ENCODE measurements at regions not wholly inside any gene's neighbourhood (a gene's known extent, or its start where the extent isn't known, plus 50 kb on each side); places are given as distances from the start of the nearest gene placed in this dataset.

DNA sequence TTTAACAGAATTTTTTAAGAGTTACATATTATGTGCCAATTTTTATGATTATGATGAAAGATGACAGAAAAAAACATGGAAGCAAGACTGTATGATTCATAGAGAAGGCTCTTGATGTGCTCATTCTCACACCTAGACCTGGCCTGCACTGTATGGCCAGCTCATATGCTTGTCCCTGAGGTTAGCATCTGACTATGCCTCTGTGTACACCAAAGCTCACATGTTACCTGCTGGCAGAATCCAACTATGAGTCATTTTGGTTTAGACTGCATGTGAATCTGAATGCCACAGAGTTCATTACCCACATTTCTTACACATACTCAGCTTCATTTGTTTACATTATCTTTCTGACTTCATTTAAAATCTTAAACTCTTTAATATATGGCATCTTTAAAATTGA, 139.0 kb downstream of the DSC3 start:
- TF ChIP-seq CTCF (IDR thresholded peaks at IDR 0.05), result no peak
- TF ChIP-seq POLR2A (IDR thresholded peaks at IDR 0.05), result no peak
- Histone ChIP-seq H3K27ac (no peak overlapping the region), H3K36me3 (no peaks in the 10 kb centered on the region), H3K4me1 (no peaks in the 10 kb centered on the region), H3K4me3 (replicated peaks in 1 of 3) (no peak overlapping the region), H3K9me3 (no peaks in the 10 kb centered on the region), H3K27me3 (no peaks in the 10 kb centered on the region)
- no peak for DNase-seq
- intact Hi-C loops (cut with DNase I), result no loop called here

GRCh38 chr18:30889519-30890301, 152.8 kb downstream of the DSC3 start:
- Histone ChIP-seq H3K4me1 (no peaks in the 10 kb centered on the region), H3K9me3 (no peaks in the 10 kb centered on the region), H3K36me3 (no peaks in the 10 kb centered on the region), H3K27me3 (no peaks in the 10 kb centered on the region), H3K27ac (no peak overlapping the region), H3K4me3 (replicated peaks in 1 of 3) (no peak overlapping the region)
- DNase-seq, result no peak
- TF ChIP-seq POLR2A (IDR thresholded peaks at IDR 0.05), result no peak
- no peak for TF ChIP-seq CTCF (IDR thresholded peaks at IDR 0.05)
- intact Hi-C loops (cut with DNase I), result no loop called here
- 37 to 43% methylated on average over 5 of the region's 5 CpGs for WGBS, 2 donors

GRCh38 chr18:30888344-30888743, 154.2 kb downstream of the DSC3 start:
- TF ChIP-seq CTCF (IDR thresholded peaks at IDR 0.05) (no peak), POLR2A (IDR thresholded peaks at IDR 0.05) (no peak)
- no peak for DNase-seq
- no peak overlapping the region for H3K27ac ChIP-seq
- H3K4me1 ChIP-seq, result no peaks in the 10 kb centered on the region
- WGBS, 2 donors, result 87 to 91% methylated on average over 5 of the region's 5 CpGs
- H3K9me3 ChIP-seq, result no peaks in the 10 kb centered on the region
- intact Hi-C loops (cut with DNase I), result no loop called here
- H3K4me3 ChIP-seq (replicated peaks in 1 of 3), result no peak overlapping the region
- H3K27me3 ChIP-seq, result no peaks in the 10 kb centered on the region
- H3K36me3 ChIP-seq, result no peaks in the 10 kb centered on the region

DNA sequence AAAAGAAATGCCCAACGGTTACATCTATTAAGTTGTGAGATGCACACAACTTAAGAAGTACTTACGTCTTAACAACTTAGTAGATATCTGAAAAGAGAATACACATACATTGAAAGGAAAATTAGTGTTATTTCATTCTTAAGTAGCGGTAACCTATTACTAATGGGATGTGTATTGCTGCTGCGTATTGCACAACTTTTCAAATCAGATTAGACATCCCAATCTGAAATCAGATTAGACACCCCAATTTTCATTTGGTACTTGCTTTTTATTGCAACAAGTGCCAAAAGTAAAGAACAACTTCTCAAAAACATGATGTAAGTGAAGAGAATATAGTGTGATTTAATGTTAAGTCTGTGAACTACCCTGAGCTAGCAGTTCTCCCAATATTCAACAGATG, 155.5 kb downstream of the DSC3 start:
- intact Hi-C loops (cut with DNase I), result no loop called here
- TF ChIP-seq CTCF (IDR thresholded peaks at IDR 0.05) (no peak), POLR2A (IDR thresholded peaks at IDR 0.05) (no peak)
- Histone ChIP-seq H3K4me1 (no peaks in the 10 kb centered on the region), H3K27me3 (no peaks in the 10 kb centered on the region), H3K36me3 (no peaks in the 10 kb centered on the region), H3K9me3 (no peaks in the 10 kb centered on the region), H3K4me3 (replicated peaks in 1 of 3) (no peak overlapping the region), H3K27ac (no peak overlapping the region)
- no peak for DNase-seq
- WGBS, 2 donors, result 91 to 94% methylated on average over 4 of the region's 4 CpGs

GRCh38 chr18:30870466-30870865, 172.1 kb downstream of the DSC3 start:
- no peak for TF ChIP-seq CTCF (IDR thresholded peaks at IDR 0.05)
- TF ChIP-seq POLR2A (IDR thresholded peaks at IDR 0.05), result no peak
- no peaks in the 10 kb centered on the region for H3K9me3 ChIP-seq
- H3K27ac ChIP-seq, result no peak overlapping the region
- WGBS, 2 donors, result 84 to 90% methylated on average over 2 of the region's 2 CpGs
- no peaks in the 10 kb centered on the region for H3K27me3 ChIP-seq
- intact Hi-C loops (cut with DNase I), result no loop called here
- H3K4me1 ChIP-seq, result no peaks in the 10 kb centered on the region
- DNase-seq, result no peak
- no peak overlapping the region for H3K4me3 ChIP-seq (replicated peaks in 1 of 3)
- no peaks in the 10 kb centered on the region for H3K36me3 ChIP-seq
